ENCODE measurements at regions not wholly inside any gene's neighbourhood (a gene's known extent, or its start where the extent isn't known, plus 50 kb on each side); places are given as distances from the start of the nearest gene placed in this dataset.

DNA sequence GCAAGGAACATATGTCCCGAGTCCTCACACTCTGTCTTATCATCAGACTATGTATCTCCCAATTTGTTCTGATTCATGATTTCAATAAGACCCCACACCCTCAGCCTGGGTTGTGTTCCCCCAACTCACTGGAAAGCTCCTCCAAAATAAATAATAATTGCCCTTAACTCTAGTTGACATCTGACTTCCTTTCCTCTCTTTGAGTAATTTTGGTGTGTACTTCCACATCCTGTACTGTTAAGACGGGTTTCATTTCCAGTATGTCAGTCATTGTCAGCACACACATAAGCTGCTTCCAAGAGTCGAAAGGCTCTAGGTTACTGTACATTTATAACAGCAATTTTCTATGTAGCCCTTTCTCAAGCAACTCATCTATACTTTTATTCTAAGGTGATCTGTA lies 52.2 kb upstream of the C1QTNF7 start:
- TF ChIP-seq POLR2AphosphoS5 (IDR thresholded peaks at IDR 0.05) = no peak
- TF ChIP-seq POLR2A (IDR thresholded peaks at IDR 0.05) = no peak
- TF ChIP-seq, protein P1, sequence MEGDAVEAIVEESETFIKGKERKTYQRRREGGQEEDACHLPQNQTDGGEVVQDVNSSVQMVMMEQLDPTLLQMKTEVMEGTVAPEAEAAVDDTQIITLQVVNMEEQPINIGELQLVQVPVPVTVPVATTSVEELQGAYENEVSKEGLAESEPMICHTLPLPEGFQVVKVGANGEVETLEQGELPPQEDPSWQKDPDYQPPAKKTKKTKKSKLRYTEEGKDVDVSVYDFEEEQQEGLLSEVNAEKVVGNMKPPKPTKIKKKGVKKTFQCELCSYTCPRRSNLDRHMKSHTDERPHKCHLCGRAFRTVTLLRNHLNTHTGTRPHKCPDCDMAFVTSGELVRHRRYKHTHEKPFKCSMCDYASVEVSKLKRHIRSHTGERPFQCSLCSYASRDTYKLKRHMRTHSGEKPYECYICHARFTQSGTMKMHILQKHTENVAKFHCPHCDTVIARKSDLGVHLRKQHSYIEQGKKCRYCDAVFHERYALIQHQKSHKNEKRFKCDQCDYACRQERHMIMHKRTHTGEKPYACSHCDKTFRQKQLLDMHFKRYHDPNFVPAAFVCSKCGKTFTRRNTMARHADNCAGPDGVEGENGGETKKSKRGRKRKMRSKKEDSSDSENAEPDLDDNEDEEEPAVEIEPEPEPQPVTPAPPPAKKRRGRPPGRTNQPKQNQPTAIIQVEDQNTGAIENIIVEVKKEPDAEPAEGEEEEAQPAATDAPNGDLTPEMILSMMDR (IDR thresholded peaks at IDR 0.05) = no peak
